ENCODE measurements at regions not wholly inside any gene's neighbourhood (a gene's known extent, or its start where the extent isn't known, plus 50 kb on each side); places are given as distances from the start of the nearest gene placed in this dataset.
"Not testable (repeated sequence)": the region's sequence is repeated elsewhere in the genome, so short reads cannot be mapped to it uniquely, and the experiment has no call there.

- intact Hi-C loops (cut with micrococcal nuclease), result no loop called here
- Mint-ChIP-seq H3K27ac (no peak overlapping the region), H3K27me3 (ENCODE audit: low read depth) (no peaks in the 10 kb centered on the region), H3K9me3 (peaks cover 26% of the 10 kb centered on the region), H3K4me1 (ENCODE audit: low read depth) (no peaks in the 10 kb centered on the region), H3K36me3 (ENCODE audit: low read depth) (no peaks in the 10 kb centered on the region), H3K4me3 (ENCODE audit: low read depth) (no peak overlapping the region)
- DNase-seq (ENCODE audit: low spot score), result no peak
Observed at GRCh38 chr1:95752515-95753381, 518.7 kb downstream of the RWDD3 start.

GRCh38 chr1:95753382-95754016 is 519.5 kb downstream of the RWDD3 start:
- Mint-ChIP-seq H3K27me3 (ENCODE audit: low read depth) (no peaks in the 10 kb centered on the region), H3K9me3 (peaks cover 26% of the 10 kb centered on the region), H3K36me3 (ENCODE audit: low read depth) (no peaks in the 10 kb centered on the region), H3K4me1 (ENCODE audit: low read depth) (no peaks in the 10 kb centered on the region), H3K27ac (no peak overlapping the region), H3K4me3 (ENCODE audit: low read depth) (no peak overlapping the region)
- intact Hi-C loops (cut with micrococcal nuclease), result no loop called here
- no peak for DNase-seq (ENCODE audit: low spot score)

- no peaks in the 10 kb centered on the region for H3K36me3 Mint-ChIP-seq (ENCODE audit: low read depth)
- no peak overlapping the region for H3K27ac Mint-ChIP-seq
- no peak overlapping the region for H3K4me3 Mint-ChIP-seq (ENCODE audit: low read depth)
- no peak for DNase-seq (ENCODE audit: low spot score)
- intact Hi-C loops (cut with micrococcal nuclease), result no loop called here
- H3K4me1 Mint-ChIP-seq (ENCODE audit: low read depth), result no peaks in the 10 kb centered on the region
- peaks cover 26% of the 10 kb centered on the region for H3K9me3 Mint-ChIP-seq
- H3K27me3 Mint-ChIP-seq (ENCODE audit: low read depth), result no peaks in the 10 kb centered on the region
Observed at GRCh38 chr1:95754412-95754811, 520.4 kb downstream of the RWDD3 start.

GRCh38 chr1:95766036-95766435 is 532.0 kb downstream of the RWDD3 start:
- Mint-ChIP-seq H3K4me3 (ENCODE audit: low read depth) (no peak overlapping the region), H3K9me3 (peaks cover 18% of the 10 kb centered on the region), H3K27me3 (ENCODE audit: low read depth) (no peaks in the 10 kb centered on the region), H3K36me3 (ENCODE audit: low read depth) (no peaks in the 10 kb centered on the region), H3K27ac (no peak overlapping the region), H3K4me1 (ENCODE audit: low read depth) (no peaks in the 10 kb centered on the region)
- DNase-seq (ENCODE audit: low spot score), result no peak
- intact Hi-C loops (cut with micrococcal nuclease), result no loop called here

GRCh38 chr1:95770581-95770980 is 536.6 kb downstream of the RWDD3 start:
- intact Hi-C loops (cut with micrococcal nuclease), result no loop called here
- Mint-ChIP-seq H3K4me3 (ENCODE audit: low read depth) (no peak overlapping the region), H3K36me3 (ENCODE audit: low read depth) (no peaks in the 10 kb centered on the region), H3K4me1 (ENCODE audit: low read depth) (no peaks in the 10 kb centered on the region), H3K27ac (no peak overlapping the region), H3K9me3 (peaks cover 14% of the 10 kb centered on the region), H3K27me3 (ENCODE audit: low read depth) (no peaks in the 10 kb centered on the region)
- no peak for DNase-seq (ENCODE audit: low spot score)

GRCh38 chr1:95778217-95778616 is 544.2 kb downstream of the RWDD3 start:
- no peak for DNase-seq (ENCODE audit: low spot score)
- Mint-ChIP-seq H3K4me3 (ENCODE audit: low read depth) (no peak overlapping the region), H3K9me3 (peaks cover 30% of the 10 kb centered on the region), H3K27ac (no peak overlapping the region), H3K36me3 (ENCODE audit: low read depth) (no peaks in the 10 kb centered on the region), H3K4me1 (ENCODE audit: low read depth) (no peaks in the 10 kb centered on the region), H3K27me3 (ENCODE audit: low read depth) (no peaks in the 10 kb centered on the region)
- intact Hi-C loops (cut with micrococcal nuclease), result no loop called here

- no peak overlapping the region for H3K4me3 Mint-ChIP-seq (ENCODE audit: low read depth)
- intact Hi-C loops (cut with micrococcal nuclease), result no loop called here
- no peaks in the 10 kb centered on the region for H3K4me1 Mint-ChIP-seq (ENCODE audit: low read depth)
- H3K27me3 Mint-ChIP-seq (ENCODE audit: low read depth), result no peaks in the 10 kb centered on the region
- peaks cover 21% of the 10 kb centered on the region for H3K9me3 Mint-ChIP-seq
- no peak overlapping the region for H3K27ac Mint-ChIP-seq
- H3K36me3 Mint-ChIP-seq (ENCODE audit: low read depth), result no peaks in the 10 kb centered on the region
- DNase-seq (ENCODE audit: low spot score), result no peak
Observed at GRCh38 chr1:95780836-95781235, 546.8 kb downstream of the RWDD3 start.

- Mint-ChIP-seq H3K36me3 (ENCODE audit: low read depth) (no peaks in the 10 kb centered on the region), H3K27ac (no peak overlapping the region), H3K9me3 (peaks cover 16% of the 10 kb centered on the region), H3K27me3 (ENCODE audit: low read depth) (no peaks in the 10 kb centered on the region), H3K4me1 (ENCODE audit: low read depth) (no peaks in the 10 kb centered on the region), H3K4me3 (ENCODE audit: low read depth) (no peak overlapping the region)
- no peak for DNase-seq (ENCODE audit: low spot score)
- intact Hi-C loops (cut with micrococcal nuclease), result no loop called here
Observed at GRCh38 chr1:95790136-95790535, 556.1 kb downstream of the RWDD3 start.

- no peaks in the 10 kb centered on the region for H3K4me1 Mint-ChIP-seq (ENCODE audit: low read depth)
- H3K27ac Mint-ChIP-seq, result no peak overlapping the region
- DNase-seq (ENCODE audit: low spot score), result no peak
- H3K9me3 Mint-ChIP-seq, result peaks cover 12% of the 10 kb centered on the region
- H3K36me3 Mint-ChIP-seq (ENCODE audit: low read depth), result no peaks in the 10 kb centered on the region
- no peak overlapping the region for H3K4me3 Mint-ChIP-seq (ENCODE audit: low read depth)
- intact Hi-C loops (cut with micrococcal nuclease), result no loop called here
- H3K27me3 Mint-ChIP-seq (ENCODE audit: low read depth), result no peaks in the 10 kb centered on the region
Observed at GRCh38 chr1:95793893-95794292, 559.9 kb downstream of the RWDD3 start.

- H3K4me3 Mint-ChIP-seq (ENCODE audit: low read depth); intact Hi-C loops (cut with micrococcal nuclease); H3K4me1 Mint-ChIP-seq (ENCODE audit: low read depth); DNase-seq (ENCODE audit: low spot score); H3K36me3 Mint-ChIP-seq (ENCODE audit: low read depth); H3K27me3 Mint-ChIP-seq (ENCODE audit: low read depth); H3K27ac Mint-ChIP-seq: not testable (repeated sequence)
- H3K9me3 Mint-ChIP-seq, result peaks cover 28% of the 10 kb centered on the region
Observed at GRCh38 chr1:95797761-95798160, 563.8 kb downstream of the RWDD3 start.

GRCh38 chr1:95806171-95806570 is 572.2 kb downstream of the RWDD3 start:
- intact Hi-C loops (cut with micrococcal nuclease), result no loop called here
- H3K36me3 Mint-ChIP-seq (ENCODE audit: low read depth), result no peaks in the 10 kb centered on the region
- H3K27me3 Mint-ChIP-seq (ENCODE audit: low read depth), result no peaks in the 10 kb centered on the region
- no peak overlapping the region for H3K4me3 Mint-ChIP-seq (ENCODE audit: low read depth)
- H3K27ac Mint-ChIP-seq, result no peak overlapping the region
- peaks cover 30% of the 10 kb centered on the region for H3K9me3 Mint-ChIP-seq
- H3K4me1 Mint-ChIP-seq (ENCODE audit: low read depth), result no peaks in the 10 kb centered on the region
- no peak for DNase-seq (ENCODE audit: low spot score)

GRCh38 chr1:95809391-95809790 is 575.4 kb downstream of the RWDD3 start:
- H3K4me3 Mint-ChIP-seq (ENCODE audit: low read depth), result no peak overlapping the region
- H3K9me3 Mint-ChIP-seq, result peaks cover 19% of the 10 kb centered on the region
- intact Hi-C loops (cut with micrococcal nuclease), result no loop called here
- H3K4me1 Mint-ChIP-seq (ENCODE audit: low read depth), result no peaks in the 10 kb centered on the region
- H3K27me3 Mint-ChIP-seq (ENCODE audit: low read depth), result no peaks in the 10 kb centered on the region
- no peak overlapping the region for H3K27ac Mint-ChIP-seq
- no peaks in the 10 kb centered on the region for H3K36me3 Mint-ChIP-seq (ENCODE audit: low read depth)
- no peak for DNase-seq (ENCODE audit: low spot score)

GRCh38 chr1:95815511-95815910 is 581.5 kb downstream of the RWDD3 start:
- DNase-seq (ENCODE audit: low spot score), result no peak
- H3K36me3 Mint-ChIP-seq (ENCODE audit: low read depth), result no peaks in the 10 kb centered on the region
- H3K9me3 Mint-ChIP-seq, result peaks cover 4% of the 10 kb centered on the region
- H3K27me3 Mint-ChIP-seq (ENCODE audit: low read depth), result no peaks in the 10 kb centered on the region
- H3K27ac Mint-ChIP-seq, result no peak overlapping the region
- intact Hi-C loops (cut with micrococcal nuclease), result no loop called here
- no peaks in the 10 kb centered on the region for H3K4me1 Mint-ChIP-seq (ENCODE audit: low read depth)
- no peak overlapping the region for H3K4me3 Mint-ChIP-seq (ENCODE audit: low read depth)

All from activated T-helper 2 cell treated with anti-CD3 and anti-CD28 coated beads, Interferon-gamma antibody, Interleukin-2, Interleukin-4, amounts not matched to agents 10 μg/mL and 5 μg/mL and 100 μg/mL, durations not matched to agents 14 hours and 24 hours and 36 hours (primary cell).